Gastrocnemius medialis (tissue), 4 donors: ENCODE measurements at regions not wholly inside any gene's neighbourhood (a gene's known extent, or its start where the extent isn't known, plus 50 kb on each side); places are given as distances from the start of the nearest gene placed in this dataset.

Source experiments
- CTCF ChIP-seq, 5 experiments: fragments of 450-650 bp in 3 of 5; fragments of 200-600 bp in 2 of 5; sonication (generic) in 2 of 5; IDR thresholded peaks in 4 of 5; conservative IDR thresholded peaks in 1 of 5; 1 replicate in 4 of 5; 2 replicates in 1 of 5; pipeline ENCODE4 v1.5.1; 2016 to 2019; ENCODE audit warnings: antibody characterized with exemption in 5 of 5, mild to moderate bottlenecking in 3 of 5, moderate library complexity in 3 of 5
- POLR2A ChIP-seq, 2 donors: fragments of 450-650 bp; IDR thresholded peaks; one replicate each; pipeline ENCODE4 v1.6.1; 2017; ENCODE audit warnings: antibody characterized with exemption in 2 of 2, mild to moderate bottlenecking in 2 of 2, moderate library complexity in 2 of 2

DNA sequence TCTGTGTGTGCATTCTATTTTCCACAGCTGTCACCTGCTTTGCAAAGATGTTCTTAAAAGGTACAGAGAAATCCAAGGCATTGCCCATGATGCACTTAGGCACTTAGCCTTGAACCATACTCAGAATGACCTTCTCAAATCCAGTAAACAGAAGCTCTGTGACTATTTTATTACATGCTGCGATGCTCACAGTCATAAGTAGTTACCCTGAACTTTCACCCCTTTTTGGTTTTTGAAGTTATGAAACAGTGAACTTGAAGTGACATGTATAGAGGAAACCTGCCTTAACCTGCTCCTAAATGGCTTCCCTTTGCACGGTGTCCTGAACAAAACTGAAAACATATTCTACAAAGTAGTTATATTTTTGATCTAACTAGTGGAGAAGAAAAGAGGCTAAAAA, 100.4 kb downstream of the SLC10A2 start:
- TF ChIP-seq CTCF (IDR thresholded peaks at IDR 0.05 in 4 of 5, conservative IDR thresholded peaks at IDR 0.05 in 1 of 5) (no peak), POLR2A (IDR thresholded peaks at IDR 0.05) (no peak)
